HEK293 (cell line): ENCODE measurements at regions not wholly inside any gene's neighbourhood (a gene's known extent, or its start where the extent isn't known, plus 50 kb on each side); places are given as distances from the start of the nearest gene placed in this dataset.

ENCODE experiments used
- CTCF ChIA-PET: fragments of 350-600 bp; formaldehyde crosslinking; extraction: SDS; loops from one replicate; lab custom pipeline; 2021; ENCODE audit warnings: antibody characterized with exemption; lab: Yijun Ruan, JAX
- POLR2A ChIA-PET: fragments of 300-600 bp; formaldehyde crosslinking; extraction: SDS; loops from one replicate; lab custom pipeline; 2020; ENCODE audit warnings: antibody characterized with exemption, inconsistent platforms; lab: Yijun Ruan, JAX
- H3K27ac ChIP-seq: fragments of 200-500 bp; sonication (Bioruptor generic); 2 replicates; pipeline ENCODE4 v1.5.1; 2014; ENCODE audit warnings: low read depth, low read length, control low read depth, inconsistent platforms; ENCODE audit errors: extremely low read depth
- H3K36me3 ChIP-seq, 2 experiments: fragments of 200-500 bp in 1 of 2; sonication (Bioruptor generic) in 1 of 2; 1 replicate in 1 of 2; 2 replicates in 1 of 2; pipeline ENCODE4 v1.5.1; 2014 to 2017; ENCODE audit warnings: inconsistent platforms in 2 of 2, low read length in 2 of 2; ENCODE audit not compliant: control insufficient read depth in 2 of 2, insufficient read depth in 1 of 2
- H3K4me1 ChIP-seq: fragments of 200-500 bp; sonication (Bioruptor generic); 2 replicates; pipeline ENCODE4 v1.5.1; 2014; ENCODE audit warnings: mild to moderate bottlenecking, low read length, inconsistent platforms; ENCODE audit not compliant: control insufficient read depth, insufficient read depth
- H3K4me3 ChIP-seq: 2 replicates; pipeline ENCODE4 v1.5.1; 2011; ENCODE audit warnings: low read depth, mild to moderate bottlenecking, control low read depth, low read length, moderate library complexity
- H3K9me3 ChIP-seq: fragments of 200-500 bp; sonication (Bioruptor generic); 2 replicates; pipeline ENCODE4 v1.5.1; 2014; ENCODE audit warnings: low read depth, low read length, inconsistent platforms; ENCODE audit not compliant: control insufficient read depth, insufficient read depth
- OSR2 ChIP-seq: fragments of 450-650 bp; formaldehyde crosslinking; IDR thresholded peaks from 2 replicates; pipeline ENCODE4 v1.5.1; 2016; ENCODE audit warnings: missing biosample characterization, missing genetic modification characterization
- PRDM10 ChIP-seq: fragments of 450-650 bp; formaldehyde crosslinking; IDR thresholded peaks from 2 replicates; pipeline ENCODE4 v1.5.1; 2016; ENCODE audit warnings: missing biosample characterization, missing genetic modification characterization
- SP3 ChIP-seq: fragments of 450-650 bp; formaldehyde crosslinking; IDR thresholded peaks from 2 replicates; pipeline ENCODE4 v1.5.1; 2016; ENCODE audit warnings: missing biosample characterization, missing genetic modification characterization
- ZFP69B ChIP-seq: fragments of 450-650 bp; formaldehyde crosslinking; IDR thresholded peaks from 2 replicates; pipeline ENCODE4 v1.5.1; 2016; ENCODE audit warnings: missing biosample characterization, missing genetic modification characterization
- ZNF112 ChIP-seq: fragments of 450-650 bp; formaldehyde crosslinking; IDR thresholded peaks from 2 replicates; pipeline ENCODE4 v1.5.0; 2017; ENCODE audit warnings: missing biosample characterization, missing genetic modification characterization
- ZNF140 ChIP-seq: fragments of 450-650 bp; formaldehyde crosslinking; IDR thresholded peaks from 2 replicates; pipeline ENCODE4 v1.5.1; 2016; ENCODE audit warnings: missing biosample characterization, missing genetic modification characterization
- ZNF148 ChIP-seq: fragments of 450-650 bp; formaldehyde crosslinking; IDR thresholded peaks from 2 replicates; pipeline ENCODE4 v1.5.0; 2017; ENCODE audit warnings: missing biosample characterization, missing genetic modification characterization, borderline replicate concordance
- ZNF157 ChIP-seq: fragments of 450-650 bp; formaldehyde crosslinking; IDR thresholded peaks from 2 replicates; pipeline ENCODE4 v1.5.1; 2016; ENCODE audit warnings: missing biosample characterization, missing genetic modification characterization
- ZNF175 ChIP-seq: fragments of 450-650 bp; formaldehyde crosslinking; IDR thresholded peaks from 2 replicates; pipeline ENCODE4 v1.5.1; 2016; ENCODE audit warnings: missing biosample characterization, missing genetic modification characterization
- ZNF366 ChIP-seq: fragments of 450-650 bp; formaldehyde crosslinking; conservative IDR thresholded peaks from 2 replicates; pipeline ENCODE4 v1.5.1; 2016; ENCODE audit warnings: missing biosample characterization, missing genetic modification characterization
- ZNF514 ChIP-seq: fragments of 450-650 bp; formaldehyde crosslinking; IDR thresholded peaks from 2 replicates; pipeline ENCODE4 v1.5.1; 2016; ENCODE audit warnings: missing biosample characterization, missing genetic modification characterization
- ZNF521 ChIP-seq: fragments of 450-650 bp; formaldehyde crosslinking; IDR thresholded peaks from 2 replicates; pipeline ENCODE4 v1.5.1; 2017; ENCODE audit warnings: missing biosample characterization, mild to moderate bottlenecking, missing genetic modification characterization
- ZNF549 ChIP-seq: fragments of 450-650 bp; IDR thresholded peaks from 2 replicates; pipeline ENCODE4 v1.5.1; 2018; ENCODE audit warnings: missing biosample characterization, missing genetic modification characterization, mild to moderate bottlenecking, inconsistent platforms, moderate library complexity
- ZNF561 ChIP-seq: fragments of 450-650 bp; IDR thresholded peaks from 2 replicates; pipeline ENCODE4 v1.5.1; 2018; ENCODE audit warnings: missing biosample characterization, missing genetic modification characterization, borderline replicate concordance
- ZNF791 ChIP-seq: fragments of 450-650 bp; formaldehyde crosslinking; IDR thresholded peaks from 2 replicates; pipeline ENCODE4 v1.5.1; 2016; ENCODE audit warnings: missing biosample characterization, missing genetic modification characterization
- ZSCAN16 ChIP-seq: fragments of 450-650 bp; formaldehyde crosslinking; IDR thresholded peaks from 2 replicates; pipeline ENCODE4 v1.5.1; 2016; ENCODE audit warnings: missing biosample characterization, missing genetic modification characterization

- TF ChIP-seq PRDM10 (tag by site-specific recombination), result 0 out of 2 replicates have a peak, but pooled peaks have one; percentile 17
- peak; percentile 53 for TF ChIP-seq ZFP69B (tag by site-specific recombination)
- TF ChIP-seq, all 188 proteins: peak for 8
These were observed 138.6 kb upstream of the JUN start (continued) for GRCh38 chr1:58922302-58923089.

GRCh38 chr1:58923090-58923470 lies 139.2 kb upstream of the JUN start:
- Histone ChIP-seq H3K27ac (no peak overlapping the region), H3K4me1 (peaks cover 2% of the 10 kb centered on the region; the same call in 1 of the 2 replicates), H3K4me3 (no peak overlapping the region), H3K36me3 (no peaks in the 10 kb centered on the region), H3K9me3 (no peaks in the 10 kb centered on the region)
- ChIA-PET POLR2A (no interaction called here), CTCF (no interaction called here)
- TF ChIP-seq ZNF514 (tag by site-specific recombination) (no peak), ZNF561 (tag by site-specific recombination) (no peak), ZNF175 (tag by site-specific recombination) (no peak), ZNF112 (tag by site-specific recombination) (no peak), ZNF549 (no peak), ZNF521 (tag by site-specific recombination) (no peak), ZNF791 (tag by site-specific recombination) (no peak), ZSCAN16 (no peak), SP3 (no peak), OSR2 (tag by site-specific recombination) (no peak), ZNF140 (tag by site-specific recombination) (no peak), ZNF148 (no peak)

GRCh38 chr1:58924016-58924565 lies 140.2 kb upstream of the JUN start:
- H3K27ac ChIP-seq, result no peak overlapping the region
- no peaks in the 10 kb centered on the region for H3K36me3 ChIP-seq
- H3K4me1 ChIP-seq, result peaks cover 2% of the 10 kb centered on the region; the same call in 1 of the 2 replicates
- H3K9me3 ChIP-seq, result no peaks in the 10 kb centered on the region
- ChIA-PET POLR2A (no interaction called here), CTCF (no interaction called here)
- TF ChIP-seq ZNF157 (no peak), ZNF366 (tag by site-specific recombination) (0 out of 2 replicates have a peak, but pooled peaks have one; percentile 41)
- H3K4me3 ChIP-seq, result no peak overlapping the region
